RCC 7860 (cell line): ENCODE measurements at regions not wholly inside any gene's neighbourhood (a gene's known extent, or its start where the extent isn't known, plus 50 kb on each side); places are given as distances from the start of the nearest gene placed in this dataset.

Experiments used
- DNase-seq: peaks from one replicate; pipeline ENCODE4 v3.0.0-alpha.2; 2015; ENCODE audit warnings: low spot score
- FAIRE-seq: peaks from 2 replicates; lab custom pipeline; 2012; peaks lifted over from hg19 to GRCh38; lab: Jason Lieb, UNC

DNA sequence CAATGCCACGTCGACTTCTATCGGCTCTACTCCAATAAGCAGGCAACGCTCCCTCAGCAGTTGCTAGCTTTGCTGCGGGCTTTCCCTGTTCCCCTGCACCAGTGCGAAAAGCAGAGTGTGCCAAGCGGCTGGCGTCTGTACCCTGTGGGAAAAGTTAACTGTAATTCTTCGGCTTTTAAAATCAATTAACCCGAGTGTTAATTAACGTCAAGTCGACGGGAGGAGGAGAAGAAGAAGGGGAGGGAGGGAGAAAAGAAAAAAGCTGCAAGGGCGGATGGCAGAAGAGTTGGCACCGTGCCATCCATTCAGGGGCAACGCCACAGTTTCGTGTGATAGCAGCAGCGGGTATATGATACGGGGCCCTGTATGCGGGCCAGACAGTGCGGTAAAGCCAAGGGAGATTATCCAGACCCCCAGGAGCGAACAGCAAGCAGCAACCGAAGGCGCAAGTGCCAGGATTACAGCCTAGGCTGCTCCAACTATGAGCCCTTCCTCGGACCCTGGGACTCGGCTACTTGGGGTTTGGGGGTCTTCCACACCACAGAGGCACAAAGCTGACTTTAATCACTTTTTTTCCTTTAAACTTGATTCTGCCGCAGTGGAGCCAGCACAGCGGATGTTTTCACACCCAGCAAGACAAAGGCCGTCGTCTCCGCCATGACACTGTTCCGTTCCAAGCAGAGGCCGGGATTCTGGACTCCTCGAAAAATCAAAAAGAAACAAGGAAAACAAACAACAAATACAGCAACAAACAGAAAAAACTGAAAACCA lies 253.8 kb upstream of the PMFBP1 start:
- DNase-seq, result no peak
- no peak for FAIRE-seq

- no peak for DNase-seq
- FAIRE-seq, result no peak
These were observed 252.8 kb upstream of the PMFBP1 start for GRCh38 chr16:72424757-72425156.

GRCh38 chr16:72422308-72422897 lies 250.4 kb upstream of the PMFBP1 start:
- FAIRE-seq (no peak), DNase-seq (no peak)

- FAIRE-seq (no peak), DNase-seq (no peak)
These were observed 247.7 kb upstream of the PMFBP1 start for GRCh38 chr16:72419638-72420037.

DNA sequence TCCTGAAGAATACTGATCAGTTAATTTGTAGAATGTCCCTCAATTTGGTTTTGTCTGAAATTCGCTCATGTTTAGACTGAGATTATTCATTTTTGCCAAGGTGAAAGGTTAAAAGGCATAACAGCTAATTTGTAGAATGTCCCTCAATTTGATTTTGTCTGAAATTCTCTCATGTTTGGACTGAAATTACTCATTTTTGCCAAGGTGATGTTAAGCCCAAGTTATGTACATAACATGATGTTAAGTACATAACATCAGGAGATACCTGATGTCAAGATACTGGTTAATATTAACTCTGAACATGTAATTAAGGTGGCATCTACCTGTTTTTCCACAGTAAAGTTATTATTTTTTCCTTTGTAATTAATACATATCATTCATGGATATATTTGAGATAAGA lies 243.4 kb upstream of the PMFBP1 start:
- FAIRE-seq (no peak), DNase-seq (no peak)

DNA sequence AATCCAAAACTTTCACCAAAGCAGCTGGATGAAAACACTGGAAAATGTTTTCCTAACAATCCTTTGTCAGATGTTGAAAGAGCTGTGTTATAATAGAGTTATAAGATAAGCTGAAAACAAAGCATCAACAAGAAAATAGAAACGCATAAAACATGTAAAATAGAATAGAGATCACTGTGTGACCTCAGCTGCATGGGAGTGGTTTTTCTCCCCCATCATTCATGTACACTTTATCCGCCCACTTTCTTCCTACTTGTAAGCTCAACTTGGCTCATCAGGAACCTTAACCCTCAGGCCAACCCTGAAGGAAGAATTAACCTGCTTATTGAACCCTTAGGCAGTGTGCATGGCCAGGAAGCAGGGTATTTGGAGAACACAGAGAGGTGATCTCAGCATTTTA lies 238.5 kb upstream of the PMFBP1 start:
- DNase-seq (no peak), FAIRE-seq (no peak)

DNA sequence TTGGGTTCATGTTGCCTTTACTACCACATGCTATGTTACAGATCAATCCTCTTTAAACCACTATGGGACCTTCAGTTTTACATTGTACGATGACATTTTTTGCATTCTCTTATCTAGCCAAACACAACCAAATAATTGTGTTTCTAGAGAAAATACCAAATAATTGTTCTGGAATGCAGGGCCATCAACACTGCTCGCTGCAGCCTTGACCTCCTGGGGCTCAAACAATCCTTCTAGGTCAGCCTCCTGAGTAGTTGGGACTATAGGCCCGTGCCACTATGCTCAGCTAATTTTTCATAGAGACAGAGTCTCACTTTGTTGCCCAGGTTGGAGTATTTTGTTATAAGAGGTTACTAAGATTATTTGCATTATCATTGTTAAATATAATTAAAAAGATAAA lies 237.5 kb upstream of the PMFBP1 start:
- no peak for DNase-seq
- FAIRE-seq, result no peak

GRCh38 chr16:72406390-72406789 lies 234.4 kb upstream of the PMFBP1 start:
- FAIRE-seq (no peak), DNase-seq (no peak)

- FAIRE-seq, result no peak
- no peak for DNase-seq
These were observed 232.3 kb upstream of the PMFBP1 start for GRCh38 chr16:72404299-72404698.

GRCh38 chr16:72401084-72401361 lies 229.1 kb upstream of the PMFBP1 start:
- no peak for FAIRE-seq
- no peak for DNase-seq

GRCh38 chr16:72400257-72401083 lies 228.5 kb upstream of the PMFBP1 start:
- FAIRE-seq (peak; percentile 64), DNase-seq (peak; percentile 43)

GRCh38 chr16:72399811-72400210 lies 227.9 kb upstream of the PMFBP1 start:
- DNase-seq (no peak), FAIRE-seq (no peak)

DNA sequence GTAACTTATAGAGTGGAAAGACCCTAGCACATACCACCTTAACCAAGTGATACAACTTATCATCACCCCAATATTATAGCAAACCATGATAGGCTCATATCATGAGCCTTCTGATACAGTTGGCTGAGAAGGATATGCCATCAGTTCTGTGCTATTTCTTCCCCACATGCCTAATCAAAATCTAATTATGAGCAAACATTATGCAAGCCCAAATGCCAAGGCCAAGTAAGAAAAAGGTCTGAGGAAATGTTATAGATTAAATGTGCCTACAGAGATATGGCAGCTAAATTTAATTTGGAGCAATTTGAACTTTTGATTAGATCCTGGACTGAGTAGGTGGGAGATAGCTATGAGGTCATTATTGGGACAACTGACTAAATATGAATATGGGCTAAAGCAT lies 225.9 kb upstream of the PMFBP1 start:
- DNase-seq (no peak), FAIRE-seq (no peak)

- FAIRE-seq, result no peak
- DNase-seq, result no peak
These were observed 222.6 kb upstream of the PMFBP1 start for GRCh38 chr16:72394526-72394925.

GRCh38 chr16:72389791-72390190 lies 217.8 kb upstream of the PMFBP1 start:
- FAIRE-seq (no peak), DNase-seq (no peak)

GRCh38 chr16:72388007-72388406 lies 216.1 kb upstream of the PMFBP1 start:
- FAIRE-seq, result no peak
- DNase-seq, result no peak

DNA sequence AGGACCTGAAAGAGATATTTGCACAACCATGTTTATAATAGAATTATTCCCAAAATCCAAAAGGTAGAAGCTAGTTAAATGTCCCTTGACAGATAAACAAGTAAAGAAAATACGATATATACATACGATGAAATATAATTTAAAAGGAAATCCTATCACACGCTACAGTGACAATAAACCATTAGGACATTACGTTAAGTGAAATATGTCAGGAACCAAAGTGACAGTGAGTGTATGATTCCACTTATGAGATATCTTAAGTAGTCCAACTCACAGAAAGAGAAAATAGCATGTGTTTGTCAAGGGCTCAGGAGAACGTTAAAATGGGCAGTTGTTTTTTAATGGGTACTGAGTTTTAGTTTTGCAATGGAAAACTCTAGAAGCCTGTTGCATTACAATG lies 212.7 kb upstream of the PMFBP1 start:
- FAIRE-seq, result no peak
- no peak for DNase-seq

DNA sequence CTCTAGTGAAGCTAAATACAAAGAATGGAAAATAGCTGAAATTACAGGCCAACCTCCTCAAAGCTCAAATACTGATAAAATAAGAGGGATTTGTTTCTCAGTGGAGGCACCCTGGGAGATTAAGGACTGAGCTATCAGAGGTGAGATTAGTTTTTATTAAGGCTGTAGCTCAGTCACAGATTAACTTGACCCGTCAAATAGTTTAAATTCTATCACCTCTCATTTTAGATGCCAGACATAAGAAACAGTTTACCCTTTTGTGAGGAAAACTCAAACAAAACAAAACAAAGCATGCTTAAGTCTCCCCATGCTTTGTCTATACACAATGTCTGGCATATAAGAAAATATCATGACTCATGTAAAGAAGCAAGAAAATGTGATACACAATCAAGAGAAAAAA lies 208.3 kb upstream of the PMFBP1 start:
- DNase-seq (no peak), FAIRE-seq (no peak)

DNA sequence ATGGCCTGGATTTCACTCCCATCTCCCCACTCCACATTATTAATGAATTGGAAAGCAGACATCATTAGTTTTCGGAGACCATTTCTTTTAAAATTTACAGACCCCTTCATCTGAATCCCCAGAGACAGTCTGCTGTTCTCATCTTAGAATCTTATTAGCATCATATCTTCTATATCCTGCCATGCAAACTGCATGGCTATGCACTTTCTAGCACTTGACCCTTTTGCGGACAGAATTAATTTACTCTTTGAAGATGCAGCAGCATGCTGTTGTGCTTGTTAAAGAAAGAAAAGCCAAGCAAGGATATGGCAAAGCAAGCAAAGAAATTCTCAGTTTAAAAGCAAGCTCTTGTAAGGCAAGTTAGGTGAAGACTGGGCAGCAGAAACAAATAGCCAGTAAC lies 201.2 kb upstream of the PMFBP1 start:
- DNase-seq (no peak), FAIRE-seq (no peak)

GRCh38 chr16:72372087-72373045 lies 200.4 kb upstream of the PMFBP1 start:
- FAIRE-seq, result no peak
- DNase-seq, result no peak
